Body of pancreas (tissue), 4 donors: ENCODE measurements at regions not wholly inside any gene's neighbourhood (a gene's known extent, or its start where the extent isn't known, plus 50 kb on each side); places are given as distances from the start of the nearest gene placed in this dataset.

ENCODE experiments used
- CTCF ChIP-seq, 7 experiments: fragments of 450-650 bp in 4 of 7; fragments of 200-600 bp in 3 of 7; sonication (generic) in 3 of 7; IDR thresholded peaks; one replicate each; pipeline ENCODE4 v1.5.1; 2016 to 2019; ENCODE audit warnings: antibody characterized with exemption in 7 of 7
- POLR2A ChIP-seq, 3 donors: fragments of 450-650 bp; IDR thresholded peaks; one replicate each; pipeline ENCODE4 v1.6.1; 2016; ENCODE audit warnings: antibody characterized with exemption in 3 of 3, mild to moderate bottlenecking in 2 of 3

DNA sequence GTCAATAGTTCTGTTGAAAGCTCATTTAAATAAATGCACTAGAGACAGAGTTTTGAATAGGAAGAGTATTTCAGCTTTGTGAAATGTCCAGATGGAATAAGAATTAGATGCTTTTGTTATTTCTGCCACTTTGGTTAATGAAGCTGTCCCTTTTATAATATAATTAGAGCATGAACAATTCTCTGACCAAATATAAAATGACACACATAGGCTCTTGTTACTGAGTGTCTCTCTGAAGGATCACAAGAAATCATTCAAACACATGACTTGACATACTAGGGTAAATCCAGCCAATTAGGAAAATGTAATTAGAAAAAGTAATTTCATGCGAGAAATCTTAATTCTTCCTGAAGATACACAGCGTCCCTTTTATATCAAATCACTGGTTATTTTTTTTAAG, 68.4 kb upstream of the DDIT4L start:
- TF ChIP-seq CTCF (IDR thresholded peaks at IDR 0.05) (no peak), POLR2A (IDR thresholded peaks at IDR 0.05) (no peak)
